Right lobe of liver (tissue), 4 donors: ENCODE measurements at regions not wholly inside any gene's neighbourhood (a gene's known extent, or its start where the extent isn't known, plus 50 kb on each side); places are given as distances from the start of the nearest gene placed in this dataset.

Source experiments
- POLR2A ChIP-seq: fragments of 450-650 bp; IDR thresholded peaks from one replicate; pipeline ENCODE4 v1.6.1; 2017; ENCODE audit warnings: antibody characterized with exemption, mild to moderate bottlenecking
- TF ChIP-seq, protein P1 (sequence below), 4 donors: fragments of 200-600 bp in 3 of 4; fragments of 450-650 bp in 1 of 4; IDR thresholded peaks; one replicate each; pipeline versions ENCODE4 v1.5.1 to v1.8.0; 2016 to 2022; ENCODE audit warnings: antibody characterized with exemption in 4 of 4, mild to moderate bottlenecking in 2 of 4
- donor health status: DM: no; HTN: no; CAD: no.
- donor health status: DM: no; HTN: no; CAD: no.
- donor health status: DM: no; HTN: yes; CAD: no.

DNA sequence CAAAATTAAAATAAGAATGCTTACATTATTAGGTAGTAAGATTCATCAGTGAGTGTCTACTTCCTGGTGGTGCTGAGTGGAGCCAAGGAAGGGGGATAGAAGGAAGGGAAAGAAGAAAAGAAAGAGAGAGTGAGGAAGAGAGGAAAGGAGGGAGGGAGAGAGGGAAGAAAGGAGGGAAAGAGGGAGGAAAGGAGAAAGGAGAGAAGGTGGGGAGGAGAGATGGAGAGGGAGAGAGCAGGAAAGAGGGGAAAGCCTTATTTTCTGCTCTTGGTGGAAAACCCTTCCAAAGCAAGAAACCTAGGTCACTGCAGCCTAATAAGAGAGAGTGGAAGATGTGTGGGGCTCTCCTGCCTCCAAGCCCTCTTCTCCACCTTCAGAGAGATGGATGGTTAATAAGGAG is 90.2 kb upstream of the EEF1E1 start:
- TF ChIP-seq, protein P1, sequence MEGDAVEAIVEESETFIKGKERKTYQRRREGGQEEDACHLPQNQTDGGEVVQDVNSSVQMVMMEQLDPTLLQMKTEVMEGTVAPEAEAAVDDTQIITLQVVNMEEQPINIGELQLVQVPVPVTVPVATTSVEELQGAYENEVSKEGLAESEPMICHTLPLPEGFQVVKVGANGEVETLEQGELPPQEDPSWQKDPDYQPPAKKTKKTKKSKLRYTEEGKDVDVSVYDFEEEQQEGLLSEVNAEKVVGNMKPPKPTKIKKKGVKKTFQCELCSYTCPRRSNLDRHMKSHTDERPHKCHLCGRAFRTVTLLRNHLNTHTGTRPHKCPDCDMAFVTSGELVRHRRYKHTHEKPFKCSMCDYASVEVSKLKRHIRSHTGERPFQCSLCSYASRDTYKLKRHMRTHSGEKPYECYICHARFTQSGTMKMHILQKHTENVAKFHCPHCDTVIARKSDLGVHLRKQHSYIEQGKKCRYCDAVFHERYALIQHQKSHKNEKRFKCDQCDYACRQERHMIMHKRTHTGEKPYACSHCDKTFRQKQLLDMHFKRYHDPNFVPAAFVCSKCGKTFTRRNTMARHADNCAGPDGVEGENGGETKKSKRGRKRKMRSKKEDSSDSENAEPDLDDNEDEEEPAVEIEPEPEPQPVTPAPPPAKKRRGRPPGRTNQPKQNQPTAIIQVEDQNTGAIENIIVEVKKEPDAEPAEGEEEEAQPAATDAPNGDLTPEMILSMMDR (IDR thresholded peaks at IDR 0.05) = no peak
- TF ChIP-seq POLR2A = no peak
